ENCODE measurements at regions not wholly inside any gene's neighbourhood (a gene's known extent, or its start where the extent isn't known, plus 50 kb on each side); places are given as distances from the start of the nearest gene placed in this dataset.
"Not testable (repeated sequence)": the region's sequence is repeated elsewhere in the genome, so short reads cannot be mapped to it uniquely, and the experiment has no call there.

- not testable (repeated sequence) for DNase-seq (ENCODE audit: low read depth)
These were observed 225.1 kb upstream of the ANKH start for GRCh38 chr5:15096686-15097085.

GRCh38 chr5:15092801-15093200 is 221.2 kb upstream of the ANKH start:
- no peak for DNase-seq (ENCODE audit: low read depth)

GRCh38 chr5:15085671-15086070 is 214.1 kb upstream of the ANKH start:
- DNase-seq (ENCODE audit: low read depth): no peak

- DNase-seq (ENCODE audit: low read depth): no peak
These were observed 210.5 kb upstream of the ANKH start for GRCh38 chr5:15082096-15082495.

GRCh38 chr5:15080219-15080618 is 208.6 kb upstream of the ANKH start:
- no peak for DNase-seq (ENCODE audit: low read depth)

- peak; percentile 16 for DNase-seq (ENCODE audit: low read depth)
These were observed 208.0 kb upstream of the ANKH start for GRCh38 chr5:15079566-15079965.

GRCh38 chr5:15074651-15075050 is 203.1 kb upstream of the ANKH start:
- no peak for DNase-seq (ENCODE audit: low read depth)

- DNase-seq (ENCODE audit: low read depth): no peak
These were observed 201.9 kb upstream of the ANKH start for GRCh38 chr5:15073453-15073852.

- DNase-seq (ENCODE audit: low read depth): no peak
These were observed 199.3 kb upstream of the ANKH start for GRCh38 chr5:15070907-15071306.

- no peak for DNase-seq (ENCODE audit: low read depth)
These were observed 197.9 kb upstream of the ANKH start for GRCh38 chr5:15069407-15069905.

GRCh38 chr5:15065091-15065490 is 193.5 kb upstream of the ANKH start:
- DNase-seq (ENCODE audit: low read depth): no peak

- no peak for DNase-seq (ENCODE audit: low read depth)
These were observed 192.8 kb upstream of the ANKH start for GRCh38 chr5:15064396-15064795.

- no peak for DNase-seq (ENCODE audit: low read depth)
These were observed 185.5 kb upstream of the ANKH start for GRCh38 chr5:15056988-15057592.

- DNase-seq (ENCODE audit: low read depth): no peak
These were observed 172.9 kb upstream of the ANKH start for GRCh38 chr5:15044521-15044920.

GRCh38 chr5:15037247-15037908 is 165.8 kb upstream of the ANKH start:
- no peak for DNase-seq (ENCODE audit: low read depth)

GRCh38 chr5:15034379-15034778 is 162.8 kb upstream of the ANKH start:
- DNase-seq (ENCODE audit: low read depth): no peak

- no peak for DNase-seq (ENCODE audit: low read depth)
These were observed 159.6 kb upstream of the ANKH start for GRCh38 chr5:15031180-15031579.

GRCh38 chr5:15027764-15028163 is 156.2 kb upstream of the ANKH start:
- DNase-seq (ENCODE audit: low read depth): no peak

- no peak for DNase-seq (ENCODE audit: low read depth)
These were observed 155.4 kb upstream of the ANKH start for GRCh38 chr5:15026944-15027343.

GRCh38 chr5:15026011-15026893 is 154.7 kb upstream of the ANKH start:
- DNase-seq (ENCODE audit: low read depth): no peak

GRCh38 chr5:15023846-15024245 is 152.3 kb upstream of the ANKH start:
- no peak for DNase-seq (ENCODE audit: low read depth)

- DNase-seq (ENCODE audit: low read depth): no peak
These were observed 151.7 kb upstream of the ANKH start for GRCh38 chr5:15023266-15023665.

Measured in forelimb muscle (tissue), 1 donor.